ENCODE measurements at regions not wholly inside any gene's neighbourhood (a gene's known extent, or its start where the extent isn't known, plus 50 kb on each side); places are given as distances from the start of the nearest gene placed in this dataset.

DNA sequence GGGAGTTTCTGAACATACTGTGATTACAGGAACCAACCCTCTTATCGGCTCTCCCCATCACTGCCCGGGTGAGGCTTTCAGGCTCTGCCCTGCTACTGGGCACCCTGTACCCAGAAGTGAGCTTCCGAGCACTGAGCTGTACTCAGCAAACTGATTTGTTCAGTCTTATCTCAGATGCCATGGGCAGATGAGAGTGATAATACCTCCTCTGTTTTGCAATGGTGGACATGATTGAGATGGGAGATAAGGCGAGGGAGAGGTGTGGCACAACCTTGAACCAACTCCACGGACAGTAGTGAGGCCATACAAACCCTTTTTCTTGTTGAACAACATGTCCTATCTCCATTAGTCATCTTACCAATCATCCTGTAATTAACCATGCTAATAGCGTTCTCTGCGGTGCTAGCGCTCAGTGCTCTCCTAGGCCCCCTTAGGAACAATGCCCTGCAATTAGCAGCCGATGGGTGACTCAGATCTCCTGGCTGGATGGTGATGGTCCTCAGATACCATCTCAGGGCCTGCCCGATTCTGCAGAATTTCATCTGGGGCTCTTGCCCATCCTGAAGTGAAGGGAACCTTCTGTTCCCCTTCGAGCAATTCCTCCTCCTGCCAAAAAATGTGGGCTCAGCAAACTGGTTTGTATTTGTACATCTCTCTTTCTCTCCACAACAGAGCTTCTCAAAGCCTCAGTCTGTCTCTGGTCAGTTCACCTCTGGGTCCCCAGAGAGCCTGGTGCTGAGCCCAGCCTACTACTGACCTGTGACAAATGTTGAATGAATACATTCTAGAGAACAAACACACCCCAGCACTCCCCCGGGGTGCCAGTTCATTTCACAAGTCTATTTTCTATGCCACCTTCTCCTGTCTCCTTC is 139.3 kb upstream of the IRX3 start:
- no peak for TF ChIP-seq MAZ (IDR thresholded peaks at IDR 0.05; ENCODE audit: borderline replicate concordance, low read depth, low read length)
- TF ChIP-seq HOXB5 (CRISPR knock-in tag; IDR thresholded peaks at IDR 0.05): no peak
- TF ChIP-seq, protein P1, sequence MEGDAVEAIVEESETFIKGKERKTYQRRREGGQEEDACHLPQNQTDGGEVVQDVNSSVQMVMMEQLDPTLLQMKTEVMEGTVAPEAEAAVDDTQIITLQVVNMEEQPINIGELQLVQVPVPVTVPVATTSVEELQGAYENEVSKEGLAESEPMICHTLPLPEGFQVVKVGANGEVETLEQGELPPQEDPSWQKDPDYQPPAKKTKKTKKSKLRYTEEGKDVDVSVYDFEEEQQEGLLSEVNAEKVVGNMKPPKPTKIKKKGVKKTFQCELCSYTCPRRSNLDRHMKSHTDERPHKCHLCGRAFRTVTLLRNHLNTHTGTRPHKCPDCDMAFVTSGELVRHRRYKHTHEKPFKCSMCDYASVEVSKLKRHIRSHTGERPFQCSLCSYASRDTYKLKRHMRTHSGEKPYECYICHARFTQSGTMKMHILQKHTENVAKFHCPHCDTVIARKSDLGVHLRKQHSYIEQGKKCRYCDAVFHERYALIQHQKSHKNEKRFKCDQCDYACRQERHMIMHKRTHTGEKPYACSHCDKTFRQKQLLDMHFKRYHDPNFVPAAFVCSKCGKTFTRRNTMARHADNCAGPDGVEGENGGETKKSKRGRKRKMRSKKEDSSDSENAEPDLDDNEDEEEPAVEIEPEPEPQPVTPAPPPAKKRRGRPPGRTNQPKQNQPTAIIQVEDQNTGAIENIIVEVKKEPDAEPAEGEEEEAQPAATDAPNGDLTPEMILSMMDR (IDR thresholded peaks at IDR 0.05): no peak
- TF ChIP-seq POLR2A (IDR thresholded peaks at IDR 0.05; ENCODE audit: low read length): no peak
- no peak for TF ChIP-seq BHLHE40 (IDR thresholded peaks at IDR 0.05; ENCODE audit: low read depth, low read length)
- TF ChIP-seq FOSL2 (IDR thresholded peaks at IDR 0.05): no peak
- TF ChIP-seq FOSL2 (CRISPR knock-in tag; IDR thresholded peaks at IDR 0.05): no peak

Measured in A549 (cell line).